CD1c-positive myeloid dendritic cell (primary cell): ENCODE measurements at regions not wholly inside any gene's neighbourhood (a gene's known extent, or its start where the extent isn't known, plus 50 kb on each side); places are given as distances from the start of the nearest gene placed in this dataset.

ENCODE experiments used
- DNase-seq: peaks from one replicate; pipeline ENCODE4 v3.0.0-alpha.2; 2016; ENCODE audit errors: extremely low spot score

DNA sequence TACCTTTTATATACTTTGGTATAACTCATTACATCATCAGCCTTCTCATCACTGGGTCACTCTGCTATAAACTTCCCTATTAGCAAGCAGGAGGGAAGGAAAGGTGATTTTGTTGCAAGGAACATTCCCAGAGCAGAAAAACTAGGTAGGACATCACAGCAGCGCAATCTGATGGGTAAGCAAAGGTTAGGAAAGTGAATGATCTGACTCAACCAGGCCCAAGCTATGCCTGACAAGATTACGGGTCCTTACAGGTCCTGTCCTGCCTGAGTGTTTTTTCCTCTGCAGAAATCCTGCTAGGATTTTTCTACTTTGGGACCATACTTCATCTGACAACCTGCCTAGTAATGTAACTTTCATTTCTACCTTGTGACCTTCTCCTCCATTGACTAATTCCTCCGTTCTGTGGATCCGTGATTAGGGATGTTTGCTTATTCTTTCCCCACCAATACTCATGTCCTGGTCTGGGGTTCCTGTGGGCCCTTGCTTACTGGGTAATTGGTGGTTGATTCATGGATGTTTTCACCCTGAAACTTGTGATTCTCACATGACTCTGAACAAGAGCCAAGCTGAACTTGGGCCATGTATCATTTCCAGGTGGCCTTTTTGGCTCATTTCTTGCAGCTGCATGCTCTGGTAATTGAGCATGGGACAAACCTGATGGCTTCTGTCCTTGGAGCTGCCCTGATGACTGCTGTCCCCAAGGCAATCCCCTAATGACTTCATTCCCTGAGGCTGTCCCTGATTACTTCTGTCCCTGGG, 111.9 kb upstream of the KIT start:
- no peak for DNase-seq

DNA sequence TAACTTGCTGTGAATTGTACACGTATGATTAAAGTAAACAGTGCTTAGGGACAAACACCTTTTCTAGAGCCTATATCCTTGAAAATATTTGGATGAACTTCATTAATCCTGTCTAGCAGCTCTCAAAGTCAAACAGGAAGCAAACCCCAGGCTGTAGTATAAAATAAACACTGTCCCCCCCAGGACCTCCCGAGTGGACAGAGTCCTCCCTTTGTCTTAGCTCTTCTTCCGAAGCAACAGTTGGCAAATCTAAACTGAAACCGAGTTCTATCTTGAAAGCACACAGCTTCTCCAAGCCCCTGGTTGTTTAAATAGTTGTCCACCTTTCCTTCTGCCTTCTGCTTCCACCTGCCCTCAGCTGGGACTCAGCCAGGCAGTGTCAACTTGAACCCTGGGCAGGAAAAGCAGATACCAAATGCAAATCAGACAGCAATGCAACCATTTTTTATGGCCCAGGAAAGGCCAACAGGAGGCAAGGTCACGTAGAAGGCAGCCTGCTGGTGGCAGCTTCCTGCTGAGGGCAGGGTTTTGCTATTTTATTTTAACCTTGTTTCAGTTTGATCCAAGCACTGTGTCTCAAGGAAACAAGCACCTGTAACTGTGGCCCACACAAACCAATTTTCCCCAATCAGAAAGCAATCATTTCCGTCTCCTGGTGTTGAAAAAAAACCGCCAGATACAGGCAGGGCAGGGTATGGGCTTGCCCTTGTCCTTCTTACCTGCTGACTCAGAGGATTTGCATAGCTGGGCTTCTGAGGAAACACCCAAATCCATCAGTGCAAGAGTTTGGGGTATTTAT, 110.3 kb upstream of the KIT start:
- no peak for DNase-seq

DNA sequence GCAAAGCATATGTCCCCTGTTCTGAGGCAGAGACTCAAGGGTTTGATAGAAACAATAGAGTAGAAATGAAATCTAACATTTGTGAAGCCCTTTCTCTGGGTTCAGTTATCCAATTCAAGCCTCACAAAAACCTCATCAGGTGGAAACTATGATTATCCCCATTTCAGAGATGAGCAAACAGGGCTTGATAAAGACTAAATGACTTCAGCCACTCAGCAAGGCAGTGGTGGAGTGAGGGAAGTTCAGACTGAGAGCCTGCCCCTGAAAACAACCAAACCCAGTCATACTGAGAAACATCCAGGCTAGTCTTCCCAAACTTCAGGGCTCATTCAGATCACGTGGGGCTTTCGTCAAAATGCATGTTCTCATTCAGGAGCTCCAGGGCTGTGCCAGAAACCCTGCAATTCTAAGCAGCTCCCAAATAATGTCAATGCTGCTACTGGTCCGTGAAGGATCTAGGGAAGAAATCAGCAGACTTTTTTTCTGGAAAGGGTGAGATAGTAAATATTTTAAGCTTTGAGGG, 109.6 kb upstream of the KIT start:
- no peak for DNase-seq

DNA sequence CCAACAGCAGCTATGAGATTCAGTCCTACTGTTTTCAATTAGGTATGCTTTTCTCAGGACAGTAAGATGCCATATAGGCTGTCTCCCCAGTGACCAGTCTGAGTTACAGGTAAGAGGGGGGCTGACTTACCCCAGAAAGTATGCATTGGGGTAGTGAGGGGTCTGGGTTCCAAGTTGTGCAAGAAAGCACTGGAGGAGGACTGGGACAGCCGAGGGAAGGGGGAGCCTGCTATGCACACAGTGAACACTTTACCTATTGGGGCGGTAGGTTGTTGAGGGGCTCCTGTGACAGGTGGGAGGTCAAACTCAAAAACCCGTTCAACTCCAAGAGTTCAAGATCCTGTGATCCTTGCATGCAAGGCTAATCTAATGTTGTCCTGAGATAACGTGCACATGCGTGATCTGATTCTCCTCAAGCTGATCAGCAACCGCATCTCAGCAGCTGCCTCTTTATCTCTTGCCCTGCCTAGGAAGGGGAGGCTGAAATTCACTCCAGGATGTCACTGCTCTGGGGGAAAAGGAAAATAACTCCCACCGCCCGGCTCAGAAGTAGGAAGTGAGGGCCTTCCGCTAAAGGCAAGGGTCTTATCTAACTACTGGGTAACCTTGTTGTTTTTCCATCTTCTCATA, 108.8 kb upstream of the KIT start:
- DNase-seq: no peak

DNA sequence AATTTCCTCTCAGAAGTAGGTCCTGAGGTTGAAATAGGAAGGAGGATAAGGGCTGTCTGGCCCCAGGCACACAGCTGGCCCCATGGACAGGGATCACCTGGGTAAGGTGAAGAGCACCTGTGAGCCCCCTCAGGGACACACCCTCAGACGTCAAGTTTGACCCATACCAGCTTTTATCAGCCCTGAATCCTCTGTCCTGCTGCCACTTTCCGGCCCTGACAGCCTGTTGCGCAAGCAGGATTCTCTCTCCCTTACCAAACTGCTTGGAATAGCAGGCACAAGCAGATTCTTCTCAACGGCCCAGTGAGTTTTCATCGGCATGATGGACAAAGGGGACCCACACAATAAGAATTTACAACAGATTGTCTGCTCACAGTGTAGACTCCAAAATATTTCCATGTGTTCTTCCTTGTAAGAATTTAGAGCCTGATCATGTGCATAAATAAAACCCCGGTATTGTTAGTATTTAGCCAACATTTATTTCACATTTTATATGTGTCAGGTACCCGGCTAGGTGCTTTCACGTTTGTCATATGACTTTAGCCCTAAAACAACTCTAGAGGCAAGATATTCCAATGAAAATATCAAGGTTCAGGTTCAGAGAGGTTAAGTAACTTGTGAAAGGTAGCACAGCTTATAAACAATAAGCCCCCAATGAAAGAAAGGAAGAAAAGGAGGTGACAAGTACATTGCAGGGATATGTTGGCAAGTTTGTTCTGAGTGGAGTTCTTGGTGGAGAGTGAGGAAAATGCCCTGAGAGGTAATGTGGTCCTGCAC, 107.2 kb upstream of the KIT start:
- no peak for DNase-seq

GRCh38 chr4:54553001-54553400, 104.8 kb upstream of the KIT start:
- no peak for DNase-seq

DNA sequence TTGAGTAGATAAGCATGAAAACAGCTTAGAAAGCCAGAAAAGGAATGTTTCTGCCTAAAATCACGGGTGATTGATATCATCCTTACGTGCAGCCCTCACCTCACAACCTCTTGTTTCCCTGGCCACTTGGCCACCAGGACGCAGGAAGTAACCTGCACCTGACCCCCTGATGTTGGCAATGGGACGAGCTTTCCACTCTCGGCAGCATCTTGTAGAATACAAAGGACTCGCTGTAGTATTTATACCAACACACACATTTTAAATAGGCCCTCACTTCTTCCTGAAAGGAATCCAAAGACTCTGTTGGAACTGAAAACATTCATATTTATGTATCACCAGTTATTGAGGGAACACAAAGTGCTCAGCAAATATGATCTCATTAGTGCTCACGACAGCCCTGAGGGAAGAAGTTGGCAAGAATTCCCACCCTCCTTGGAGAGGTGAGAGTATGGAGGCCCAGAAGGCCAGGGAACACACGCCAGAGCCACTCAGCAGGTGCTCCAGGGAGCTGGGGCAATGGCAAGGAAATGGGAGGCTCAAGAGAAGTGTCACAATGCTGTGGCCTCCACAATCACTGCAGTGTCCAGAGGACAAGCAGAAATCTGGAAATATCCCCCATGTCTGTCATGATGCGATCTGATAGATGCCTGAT, 103.3 kb upstream of the KIT start:
- no peak for DNase-seq

GRCh38 chr4:54556051-54556450, 101.7 kb upstream of the KIT start:
- DNase-seq: no peak

GRCh38 chr4:54556587-54556986, 101.2 kb upstream of the KIT start:
- DNase-seq: no peak

DNA sequence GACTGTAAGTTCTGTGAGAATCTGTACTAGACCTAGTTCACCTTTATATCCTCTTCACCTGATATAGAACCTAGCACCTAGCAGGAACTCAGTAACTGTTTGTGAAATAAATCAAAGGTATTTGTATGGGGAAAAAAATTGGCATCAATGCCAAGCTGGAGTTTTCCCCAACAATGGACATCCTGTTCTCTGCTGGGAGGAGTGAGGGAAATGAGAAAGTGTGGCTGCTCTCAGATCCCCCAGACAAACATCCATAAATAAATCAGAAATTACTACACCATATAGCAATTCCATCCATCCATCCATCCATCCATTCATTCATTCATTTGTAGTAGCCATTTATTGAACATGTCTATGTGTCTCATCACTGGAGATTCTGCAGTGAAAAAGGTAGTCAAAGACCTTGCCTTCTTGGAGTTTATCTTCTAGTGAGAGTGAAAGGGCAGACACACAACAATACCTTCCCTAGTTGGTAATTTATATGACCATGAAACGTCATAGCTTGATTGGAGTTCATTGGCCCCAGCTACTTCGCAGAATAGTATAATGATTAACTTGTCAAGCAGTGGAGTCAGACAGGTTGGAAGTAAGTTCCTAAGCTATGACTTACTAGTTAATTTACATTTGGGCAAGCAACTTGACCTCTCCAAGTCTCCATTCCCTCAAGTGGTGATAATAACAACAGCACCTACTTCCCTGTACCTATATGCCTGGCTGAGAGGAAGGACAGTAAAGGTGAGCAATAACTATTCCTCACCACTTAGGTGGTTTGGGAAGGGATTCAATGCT, 98.7 kb upstream of the KIT start:
- DNase-seq: no peak

DNA sequence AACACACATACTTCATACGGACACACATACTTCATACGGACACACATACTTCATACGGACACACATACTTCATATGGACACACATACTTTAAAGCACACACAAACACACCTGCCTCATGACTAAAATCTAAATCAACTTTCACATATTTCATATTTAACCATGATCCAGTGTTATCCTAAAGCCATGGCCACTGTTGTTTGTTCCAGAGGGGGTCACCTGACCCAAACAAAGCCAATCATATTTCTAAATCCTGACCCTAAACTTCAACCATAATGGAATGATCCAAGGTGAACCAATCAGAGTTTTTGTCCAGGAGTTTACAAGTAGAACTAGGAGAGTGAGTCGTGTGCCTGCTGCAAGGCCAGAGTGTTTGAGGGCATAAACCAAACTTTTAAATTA, 97.2 kb upstream of the KIT start:
- no peak for DNase-seq

DNA sequence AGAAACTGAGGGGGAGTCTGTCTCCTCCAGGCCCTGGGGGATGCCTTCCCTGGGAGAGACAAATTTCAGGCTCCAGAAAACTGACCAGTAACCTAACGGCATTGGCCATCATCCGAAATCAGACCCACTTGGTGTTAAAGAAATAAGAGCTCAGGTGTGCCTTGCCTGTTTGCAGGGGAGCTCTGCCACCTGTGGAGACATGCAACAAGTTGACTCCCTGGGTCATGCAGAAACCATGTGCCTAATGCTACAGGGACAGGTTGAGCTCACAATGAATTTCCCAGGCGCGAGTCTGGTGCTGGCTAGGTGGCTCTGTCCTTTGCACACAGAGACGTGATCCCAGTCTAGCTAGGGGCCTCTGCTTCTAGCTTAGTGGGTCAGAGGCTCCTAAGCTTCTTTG, 95.8 kb upstream of the KIT start:
- DNase-seq: no peak

DNA sequence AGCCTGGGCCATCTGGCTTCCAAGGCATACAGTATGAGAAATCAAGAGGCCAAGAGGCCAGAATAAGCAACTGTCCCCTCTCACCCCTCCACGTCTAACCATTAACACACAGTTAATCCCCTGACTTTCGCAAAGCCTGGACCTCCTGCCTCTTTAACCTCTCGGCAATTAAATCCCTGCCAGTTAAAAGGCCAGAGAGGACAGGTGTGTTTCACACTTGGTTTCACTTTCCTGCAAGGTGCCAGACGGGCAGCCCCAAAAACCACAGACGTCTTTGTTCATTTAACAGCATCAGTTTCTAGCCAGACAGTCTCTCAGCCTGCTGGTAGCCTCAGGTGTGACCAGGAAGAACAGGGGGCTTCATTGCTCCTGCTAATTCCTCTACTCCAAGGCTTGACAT, 91.1 kb upstream of the KIT start:
- DNase-seq: no peak

- no peak for DNase-seq
Measured at GRCh38 chr4:54567327-54567726, 90.4 kb upstream of the KIT start.

DNA sequence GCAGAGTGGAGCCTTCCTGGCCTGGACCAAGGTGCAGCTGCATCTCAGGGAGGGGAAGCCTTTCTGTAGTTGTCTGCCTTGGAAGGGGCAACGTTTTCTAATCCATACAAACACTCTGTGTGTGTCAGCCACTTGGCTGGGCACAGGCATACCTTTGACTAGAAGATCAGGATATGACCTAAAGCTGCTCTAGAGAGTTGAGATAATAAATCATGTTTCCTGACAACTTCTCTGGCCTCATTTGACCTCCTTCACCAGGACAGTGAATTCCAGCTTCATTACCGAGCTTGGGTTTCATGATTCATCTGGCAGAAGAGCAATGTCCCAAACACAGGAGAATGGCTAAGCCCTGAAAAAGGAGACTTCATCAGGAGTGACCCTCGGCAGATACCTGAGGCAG, 89.6 kb upstream of the KIT start:
- no peak for DNase-seq

DNA sequence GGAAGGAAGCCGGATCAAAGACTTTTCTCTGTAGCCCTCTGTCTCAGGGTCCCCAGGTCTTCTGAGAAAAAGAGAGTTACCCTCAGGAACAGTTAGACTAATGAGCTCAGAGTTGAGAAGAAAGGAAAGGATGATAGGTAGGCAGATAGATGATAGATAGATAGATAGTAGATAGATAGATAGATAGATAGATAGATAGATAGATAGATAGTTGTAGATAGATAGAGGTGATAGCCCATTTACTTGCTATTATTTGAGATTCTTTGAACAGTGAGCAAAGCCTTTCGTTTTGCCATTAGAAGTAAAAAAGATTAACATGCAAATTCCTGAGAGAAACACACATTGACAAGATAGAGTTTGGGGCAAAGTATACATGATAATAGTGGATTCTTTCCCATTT, 86.9 kb upstream of the KIT start:
- no peak for DNase-seq

GRCh38 chr4:54571293-54572151, 86.2 kb upstream of the KIT start:
- DNase-seq: no peak

DNA sequence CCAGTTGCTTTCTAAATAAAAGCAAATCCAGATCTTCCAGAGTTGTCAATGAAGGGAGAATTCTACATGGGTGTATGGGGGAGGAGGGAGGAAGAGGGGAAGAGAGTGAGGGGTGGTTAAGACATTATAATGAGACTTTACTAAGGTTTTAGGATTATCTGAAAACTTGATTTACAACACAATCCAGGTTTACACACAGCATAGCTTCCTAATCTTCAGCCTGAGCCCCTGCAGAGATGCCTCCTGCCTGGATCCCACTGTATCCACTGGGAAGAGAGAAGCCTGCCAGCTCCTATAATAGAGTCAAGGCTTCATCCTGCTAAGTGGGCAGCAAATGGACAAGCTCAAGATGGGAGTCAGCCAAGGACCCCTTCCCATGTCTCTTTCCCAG, 85.6 kb upstream of the KIT start:
- no peak for DNase-seq

DNA sequence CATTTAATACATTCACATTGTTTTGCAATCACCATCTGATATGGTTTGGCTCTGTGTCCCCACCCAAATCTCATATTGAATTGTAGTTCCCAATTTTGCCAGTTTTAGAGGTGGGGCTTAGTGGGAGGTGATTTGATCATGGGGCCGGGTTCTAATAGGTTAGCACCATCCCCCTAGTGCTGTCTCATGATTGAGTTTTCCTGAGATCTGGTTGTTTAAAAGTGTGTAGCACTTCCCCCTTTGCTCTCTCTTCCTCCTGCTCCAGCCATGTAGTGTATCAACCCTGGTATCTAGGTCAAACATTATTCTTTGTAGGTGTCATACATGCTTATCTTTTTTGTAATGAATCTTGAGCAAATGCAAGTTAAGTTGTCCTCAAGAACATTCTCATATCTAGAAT, 83.3 kb upstream of the KIT start:
- no peak for DNase-seq

DNA sequence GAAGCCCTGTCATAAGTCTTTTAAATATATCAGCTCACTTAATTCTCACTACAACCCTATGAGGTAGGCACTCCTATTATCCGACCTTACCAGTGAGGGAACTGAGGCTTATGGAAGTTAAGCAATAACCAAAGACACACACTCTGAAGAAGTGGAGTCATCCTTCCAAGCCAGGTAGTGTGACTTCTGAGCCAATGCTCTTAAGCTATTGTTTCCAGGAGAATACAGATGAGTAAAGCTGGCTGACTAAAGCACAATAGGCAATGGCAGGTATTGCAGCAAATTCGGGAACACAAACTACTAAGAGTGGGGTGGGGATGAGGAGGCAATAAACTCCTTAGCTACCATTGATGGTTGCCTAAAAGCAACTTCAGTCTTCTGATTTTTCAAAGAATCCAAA, 81.8 kb upstream of the KIT start:
- no peak for DNase-seq
